SU-DHL-6 (cell line): ENCODE measurements at regions not wholly inside any gene's neighbourhood (a gene's known extent, or its start where the extent isn't known, plus 50 kb on each side); places are given as distances from the start of the nearest gene placed in this dataset.

ENCODE experiments used
- CTCF ChIP-seq: fragments of 200-600 bp; sonication (generic); IDR thresholded peaks from one replicate; pipeline ENCODE4 v1.5.1; 2017; ENCODE audit warnings: antibody characterized with exemption, mild to moderate bottlenecking, low read length, moderate library complexity; ENCODE audit not compliant: insufficient read depth, poor library complexity, severe bottlenecking
- EZH2phosphoT487 ChIP-seq: fragments of 200-600 bp; sonication (generic), shearing (Covaris generic); conservative IDR thresholded peaks from 2 replicates; pipeline ENCODE4 v1.6.1; 2018; ENCODE audit warnings: mild to moderate bottlenecking, antibody characterized with exemption, low read length, moderate library complexity, mixed read lengths

- TF ChIP-seq CTCF (no peak), EZH2phosphoT487 (no peak)
Observed at GRCh38 chr5:99314721-99315120, 385.9 kb upstream of the CHD1 start.
